GM21528 (cell line): ENCODE measurements at regions not wholly inside any gene's neighbourhood (a gene's known extent, or its start where the extent isn't known, plus 50 kb on each side); places are given as distances from the start of the nearest gene placed in this dataset.
A peak's percentile ranks its signal among the peaks of the same experiment; 100 is the strongest.
"Not testable (repeated sequence)": the region's sequence is repeated elsewhere in the genome, so short reads cannot be mapped to it uniquely, and the experiment has no call there.

Source experiments
- ATAC-seq: cut with Tn5 transposase; IDR thresholded peaks from one replicate; pipeline ENCODE4 v1.9.1; 2021; ENCODE audit warnings: mild to moderate bottlenecking, moderate library complexity; ENCODE audit not compliant: unreplicated experiment, low FRiP score

DNA sequence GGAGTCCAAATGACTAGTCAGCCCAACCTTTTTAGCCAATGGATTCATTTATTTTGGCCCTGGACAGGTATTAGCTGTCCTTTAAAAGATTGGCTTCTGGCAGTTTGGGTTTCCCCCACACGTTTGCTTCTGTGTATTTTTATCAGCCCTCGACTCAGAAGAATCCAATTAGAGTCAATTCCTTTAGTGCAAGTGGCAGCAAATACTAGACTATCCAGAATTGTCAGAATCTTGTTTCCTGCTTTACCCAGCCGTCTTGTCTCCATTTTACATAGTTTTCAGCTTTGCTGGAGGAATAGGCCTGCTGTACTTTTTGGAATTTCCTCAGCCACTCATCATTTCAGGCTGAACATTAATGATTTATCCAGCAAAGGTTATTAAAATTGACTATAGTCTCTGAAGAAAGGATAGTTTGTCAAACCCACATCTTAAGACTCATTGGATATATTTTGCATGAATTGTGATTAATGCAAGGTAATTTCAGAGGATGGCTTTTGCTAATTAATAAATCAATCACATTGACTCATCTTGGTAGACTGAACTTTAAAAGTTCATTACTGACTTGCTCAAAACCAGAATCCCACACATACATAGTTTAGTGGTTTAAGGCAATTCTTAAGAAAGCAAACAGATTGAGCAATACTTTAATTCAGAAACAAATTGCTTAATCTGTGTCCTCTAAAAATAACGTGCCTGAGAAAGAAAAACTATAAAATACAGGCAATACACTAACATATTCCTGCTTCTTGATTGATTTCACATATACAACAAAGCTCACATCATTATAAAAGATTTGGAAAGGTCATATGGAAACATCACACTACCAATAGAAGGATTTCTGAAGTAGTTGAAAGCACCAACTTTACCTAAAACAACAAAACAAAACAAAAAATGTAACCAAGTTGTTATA is 62.9 kb upstream of the ZNF217 start:
- no peak for ATAC-seq

DNA sequence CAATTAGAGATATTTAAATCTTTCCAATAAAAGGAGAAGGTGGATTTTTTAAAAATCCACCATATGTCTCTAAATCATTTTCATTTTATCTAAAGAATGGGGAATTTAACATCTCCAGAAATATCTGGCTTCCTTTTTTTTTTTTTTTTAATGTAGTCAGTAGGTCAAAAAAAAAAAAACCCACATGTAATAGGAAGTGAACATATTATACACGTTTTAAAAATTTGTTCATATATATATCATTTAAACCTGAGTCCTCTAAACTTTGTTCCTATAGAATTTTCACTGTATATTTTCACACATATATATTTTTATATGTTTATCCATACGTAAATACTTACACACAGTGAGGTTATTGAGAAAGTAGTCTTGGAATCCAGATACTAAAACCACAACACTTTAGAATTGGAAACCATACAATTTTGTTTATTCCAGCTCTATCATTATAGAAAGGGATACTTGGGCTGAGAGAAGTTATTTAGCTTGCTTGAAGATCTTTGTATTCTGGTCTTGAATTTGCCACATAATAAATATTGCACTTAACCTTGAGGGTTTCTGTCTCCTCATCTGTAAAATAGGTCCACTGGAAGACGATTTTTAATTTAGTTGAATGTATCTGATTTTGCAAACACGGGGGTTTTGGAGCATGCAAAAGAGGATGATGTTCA is 62.1 kb upstream of the ZNF217 start:
- ATAC-seq: no peak

GRCh38 chr20:53654932-53655624 is 61.4 kb upstream of the ZNF217 start:
- no peak for ATAC-seq

- not testable (repeated sequence) for ATAC-seq
These were observed 60.9 kb upstream of the ZNF217 start for GRCh38 chr20:53654521-53654920.

- ATAC-seq: no peak
These were observed 59.3 kb upstream of the ZNF217 start for GRCh38 chr20:53652859-53653517.

DNA sequence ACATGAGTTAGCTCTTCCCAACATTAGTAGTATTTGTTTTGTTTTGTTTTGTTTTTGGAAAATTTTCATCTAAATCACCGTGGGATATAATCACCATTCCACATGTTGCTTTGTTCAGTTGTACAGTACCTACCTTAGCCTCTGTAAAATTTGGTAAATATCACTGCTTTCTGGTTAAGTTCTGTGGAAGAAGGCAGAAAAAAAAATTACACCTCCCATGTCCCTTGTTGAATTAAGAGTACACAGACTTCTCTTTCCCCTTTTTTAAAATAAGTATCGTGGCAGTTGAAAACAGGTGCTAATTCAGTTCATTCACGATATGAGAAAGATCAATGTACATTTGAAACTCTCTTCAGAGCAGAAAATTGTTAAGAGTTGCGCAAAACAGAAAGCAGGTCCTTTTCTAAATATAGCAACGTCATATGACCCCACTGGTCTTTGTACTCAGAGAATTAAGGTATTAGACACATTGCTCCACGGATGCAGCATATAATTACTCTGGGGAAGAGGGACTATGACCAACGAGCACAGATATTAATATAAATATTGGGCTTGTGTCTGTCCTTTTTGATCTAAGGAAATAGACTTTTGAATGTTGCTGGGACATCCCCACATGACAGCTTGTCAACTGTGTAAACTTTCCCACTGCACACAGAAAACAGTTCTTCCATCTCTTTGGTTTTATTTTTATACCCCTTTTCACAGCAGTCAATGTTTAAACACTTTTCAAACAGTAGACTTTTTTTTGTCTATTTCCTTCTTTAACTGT is 58.6 kb upstream of the ZNF217 start:
- peak; percentile 74 for ATAC-seq

DNA sequence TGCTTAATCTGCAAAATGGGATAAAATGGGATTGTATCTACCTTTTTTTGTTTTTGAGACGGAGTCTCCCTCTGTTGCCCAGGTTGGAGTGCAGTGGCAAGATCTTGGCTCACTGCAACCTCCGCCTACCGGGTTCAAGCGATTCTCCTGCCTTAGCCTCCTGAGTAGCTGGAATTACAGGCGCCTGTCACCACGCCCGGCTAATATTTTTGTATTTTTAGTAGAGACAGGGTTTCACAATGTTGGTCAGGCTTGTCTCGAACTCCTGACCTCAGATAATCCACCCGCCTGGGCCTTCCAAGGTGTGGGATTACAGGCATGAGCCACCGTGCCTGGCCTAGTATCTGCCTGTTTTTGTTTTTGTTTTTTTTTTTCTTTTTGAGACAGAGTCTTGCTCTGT is 55.9 kb upstream of the ZNF217 start:
- ATAC-seq: not testable (repeated sequence)

GRCh38 chr20:53647286-53647821 is 53.7 kb upstream of the ZNF217 start:
- ATAC-seq: no peak

- ATAC-seq: no peak
These were observed 52.9 kb upstream of the ZNF217 start for GRCh38 chr20:53646550-53646949.

DNA sequence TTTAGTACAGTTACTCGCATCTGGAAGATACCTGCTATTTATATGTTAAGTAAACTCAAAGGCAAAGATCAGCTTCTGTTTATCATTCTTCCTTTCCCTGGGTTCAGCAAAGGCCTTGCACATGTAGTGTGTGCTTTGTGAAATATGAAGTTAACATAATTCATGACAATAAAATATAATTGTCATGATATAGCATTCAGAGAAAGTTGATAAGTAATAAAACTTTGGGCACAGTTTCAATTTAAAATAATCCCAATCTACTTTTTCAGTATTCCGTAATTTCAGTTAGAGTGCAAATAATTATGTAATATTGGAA is 51.9 kb upstream of the ZNF217 start:
- ATAC-seq: no peak

DNA sequence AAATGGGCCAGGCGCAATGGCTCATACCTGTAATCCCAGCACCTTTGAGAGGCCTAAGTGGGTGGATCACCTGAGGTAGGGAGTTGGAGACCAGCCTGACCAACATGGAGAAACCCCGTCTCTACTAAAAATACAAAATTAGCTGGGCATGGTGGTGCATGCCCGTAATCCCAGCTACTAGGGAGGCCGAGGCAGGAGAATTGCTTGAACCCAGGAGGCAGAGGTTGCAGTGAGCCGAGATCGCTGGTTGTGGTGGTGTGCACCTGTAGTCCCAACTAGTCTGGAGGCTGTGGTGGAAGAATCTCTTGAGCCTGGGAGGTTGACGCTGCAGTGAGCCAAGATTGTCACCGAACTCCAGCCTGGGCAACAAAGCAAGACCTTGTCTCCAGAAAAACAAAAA is 50.5 kb upstream of the ZNF217 start:
- not testable (repeated sequence) for ATAC-seq
